ENCODE measurements at regions not wholly inside any gene's neighbourhood (a gene's known extent, or its start where the extent isn't known, plus 50 kb on each side); places are given as distances from the start of the nearest gene placed in this dataset.

- TF ChIP-seq, protein P1, sequence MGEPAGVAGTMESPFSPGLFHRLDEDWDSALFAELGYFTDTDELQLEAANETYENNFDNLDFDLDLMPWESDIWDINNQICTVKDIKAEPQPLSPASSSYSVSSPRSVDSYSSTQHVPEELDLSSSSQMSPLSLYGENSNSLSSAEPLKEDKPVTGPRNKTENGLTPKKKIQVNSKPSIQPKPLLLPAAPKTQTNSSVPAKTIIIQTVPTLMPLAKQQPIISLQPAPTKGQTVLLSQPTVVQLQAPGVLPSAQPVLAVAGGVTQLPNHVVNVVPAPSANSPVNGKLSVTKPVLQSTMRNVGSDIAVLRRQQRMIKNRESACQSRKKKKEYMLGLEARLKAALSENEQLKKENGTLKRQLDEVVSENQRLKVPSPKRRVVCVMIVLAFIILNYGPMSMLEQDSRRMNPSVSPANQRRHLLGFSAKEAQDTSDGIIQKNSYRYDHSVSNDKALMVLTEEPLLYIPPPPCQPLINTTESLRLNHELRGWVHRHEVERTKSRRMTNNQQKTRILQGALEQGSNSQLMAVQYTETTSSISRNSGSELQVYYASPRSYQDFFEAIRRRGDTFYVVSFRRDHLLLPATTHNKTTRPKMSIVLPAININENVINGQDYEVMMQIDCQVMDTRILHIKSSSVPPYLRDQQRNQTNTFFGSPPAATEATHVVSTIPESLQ (CRISPR knock-in tag; IDR thresholded peaks at IDR 0.05), result no peak
- TF ChIP-seq FOXJ3 (CRISPR knock-in tag; IDR thresholded peaks at IDR 0.05; ENCODE audit: borderline replicate concordance) (no peak), CTCF (IDR thresholded peaks at IDR 0.05) (no peak), FOXP1 (CRISPR knock-in tag; IDR thresholded peaks at IDR 0.05; ENCODE audit: borderline replicate concordance) (no peak), ZNF219 (CRISPR knock-in tag; IDR thresholded peaks at IDR 0.05; ENCODE audit: borderline replicate concordance) (no peak), SMAD3 (CRISPR knock-in tag; IDR thresholded peaks at IDR 0.05; ENCODE audit: borderline replicate concordance) (no peak), ZNF138 (CRISPR knock-in tag; conservative IDR thresholded peaks at IDR 0.05) (no peak), STAT6 (CRISPR knock-in tag; conservative IDR thresholded peaks at IDR 0.05; ENCODE audit: low read depth) (no peak), SP1 (CRISPR knock-in tag; conservative IDR thresholded peaks at IDR 0.05) (no peak), ATF3 (CRISPR knock-in tag; conservative IDR thresholded peaks at IDR 0.05) (no peak)
Observed at GRCh38 chr2:175282886-175283285, 101.4 kb upstream of the ATP5MC3 start.
